Astrocyte (in vitro differentiated cells and primary cell): ENCODE measurements at regions not wholly inside any gene's neighbourhood (a gene's known extent, or its start where the extent isn't known, plus 50 kb on each side); places are given as distances from the start of the nearest gene placed in this dataset.

Source experiments
- DNase-seq: peaks from one replicate; pipeline ENCODE4 v3.0.0-alpha.2; 2010; ENCODE audit warnings: low read depth
- FAIRE-seq: peaks from 2 replicates; lab custom pipeline; 2011; peaks lifted over from hg19 to GRCh38; lab: Jason Lieb, UNC
- H2AFZ ChIP-seq: 2 replicates; pipeline ENCODE4 v1.6.0; 2012; ENCODE audit warnings: low read depth, low read length, inconsistent platforms
- H3K27ac ChIP-seq: 2 replicates; pipeline ENCODE4 v1.5.1; 2011; ENCODE audit warnings: low read depth, low read length, inconsistent platforms
- H3K27me3 ChIP-seq: 2 replicates; pipeline ENCODE4 v1.6.0; 2011; ENCODE audit warnings: low read length, inconsistent platforms; ENCODE audit not compliant: insufficient read depth
- H3K36me3 ChIP-seq: 2 replicates; pipeline ENCODE4 v1.5.1; 2011; ENCODE audit warnings: low read length, inconsistent platforms; ENCODE audit not compliant: insufficient read depth
- H3K4me1 ChIP-seq: 2 replicates; pipeline ENCODE4 v1.5.1; 2011; ENCODE audit warnings: low read length, inconsistent platforms; ENCODE audit not compliant: insufficient read depth
- H3K4me2 ChIP-seq: 2 replicates; pipeline ENCODE4 v1.6.0; 2012; ENCODE audit warnings: low read length, inconsistent platforms
- H3K4me3 ChIP-seq: 2 replicates; pipeline ENCODE4 v1.5.1; 2011; ENCODE audit warnings: low read depth, mild to moderate bottlenecking, low read length, inconsistent platforms; ENCODE audit not compliant: insufficient read depth
- H3K79me2 ChIP-seq: 2 replicates; pipeline ENCODE4 v1.6.0; 2012; ENCODE audit warnings: mild to moderate bottlenecking, low read length, inconsistent platforms; ENCODE audit not compliant: insufficient read depth
- H3K9ac ChIP-seq: 2 replicates; pipeline ENCODE4 v1.6.0; 2012; ENCODE audit warnings: mild to moderate bottlenecking, low read length, inconsistent platforms
- H3K9me3 ChIP-seq: 2 replicates; pipeline ENCODE4 v1.5.1; 2012; ENCODE audit warnings: low read depth, mild to moderate bottlenecking, low read length, inconsistent platforms; ENCODE audit not compliant: insufficient read depth
- H4K20me1 ChIP-seq: 2 replicates; pipeline ENCODE4 v1.6.0; 2012; ENCODE audit warnings: low read length, inconsistent platforms; ENCODE audit not compliant: insufficient read depth
- H3K27ac Mint-ChIP-seq: one replicate; pipeline ENCODE4 v1.8.0; 2021; ENCODE audit warnings: mild to moderate bottlenecking, mixed read lengths; ENCODE audit not compliant: unreplicated experiment
- H3K27me3 Mint-ChIP-seq: one replicate; pipeline ENCODE4 v1.8.0; 2021; ENCODE audit warnings: low read depth, mixed read lengths; ENCODE audit not compliant: unreplicated experiment
- H3K36me3 Mint-ChIP-seq: one replicate; pipeline ENCODE4 v1.8.0; 2021; ENCODE audit warnings: low read depth, mixed read lengths; ENCODE audit not compliant: unreplicated experiment
- H3K4me1 Mint-ChIP-seq: one replicate; pipeline ENCODE4 v1.8.0; 2021; ENCODE audit warnings: low read depth, mixed read lengths; ENCODE audit not compliant: unreplicated experiment
- H3K4me3 Mint-ChIP-seq: one replicate; pipeline ENCODE4 v1.8.0; 2021; ENCODE audit warnings: mild to moderate bottlenecking, moderate library complexity, mixed read lengths; ENCODE audit not compliant: unreplicated experiment
- H3K9me3 Mint-ChIP-seq: one replicate; pipeline ENCODE4 v1.8.0; 2021; ENCODE audit warnings: mild to moderate bottlenecking, mixed read lengths; ENCODE audit not compliant: unreplicated experiment
- EZH2 ChIP-seq: IDR thresholded peaks from 2 replicates; pipeline ENCODE4 v1.6.1; 2012; ENCODE audit warnings: mild to moderate bottlenecking, low read length, inconsistent platforms; ENCODE audit not compliant: insufficient read depth
- TF ChIP-seq, protein P1 (sequence below): IDR thresholded peaks from 2 replicates; pipeline ENCODE4 v1.5.1; 2011; ENCODE audit warnings: low read depth, mild to moderate bottlenecking, inconsistent platforms, low read length, moderate library complexity; ENCODE audit not compliant: insufficient read depth

GRCh38 chr12:96103067-96103644 lies 67.8 kb upstream of the LTA4H start:
- Mint-ChIP-seq H3K4me1 (peaks cover 2% of the 10 kb centered on the region), H3K4me3 (no peak overlapping the region), H3K36me3 (no peaks in the 10 kb centered on the region), H3K27ac (no peak overlapping the region), H3K9me3 (peaks cover 2% of the 10 kb centered on the region), H3K27me3 (peaks cover 3% of the 10 kb centered on the region)
- Histone ChIP-seq H2AFZ (no peak overlapping the region), H3K9me3 (no peaks in the 10 kb centered on the region), H3K27me3 (no peaks in the 10 kb centered on the region), H4K20me1 (no peaks in the 10 kb centered on the region), H3K4me2 (no peak overlapping the region), H3K36me3 (no peaks in the 10 kb centered on the region), H3K9ac (no peak overlapping the region), H3K4me3 (no peak overlapping the region), H3K79me2 (no peaks in the 10 kb centered on the region), H3K4me1 (no peaks in the 10 kb centered on the region), H3K27ac (no peak overlapping the region)
- DNase-seq (no peak), FAIRE-seq (no peak)
- TF ChIP-seq EZH2 = no peak
- TF ChIP-seq, protein P1, sequence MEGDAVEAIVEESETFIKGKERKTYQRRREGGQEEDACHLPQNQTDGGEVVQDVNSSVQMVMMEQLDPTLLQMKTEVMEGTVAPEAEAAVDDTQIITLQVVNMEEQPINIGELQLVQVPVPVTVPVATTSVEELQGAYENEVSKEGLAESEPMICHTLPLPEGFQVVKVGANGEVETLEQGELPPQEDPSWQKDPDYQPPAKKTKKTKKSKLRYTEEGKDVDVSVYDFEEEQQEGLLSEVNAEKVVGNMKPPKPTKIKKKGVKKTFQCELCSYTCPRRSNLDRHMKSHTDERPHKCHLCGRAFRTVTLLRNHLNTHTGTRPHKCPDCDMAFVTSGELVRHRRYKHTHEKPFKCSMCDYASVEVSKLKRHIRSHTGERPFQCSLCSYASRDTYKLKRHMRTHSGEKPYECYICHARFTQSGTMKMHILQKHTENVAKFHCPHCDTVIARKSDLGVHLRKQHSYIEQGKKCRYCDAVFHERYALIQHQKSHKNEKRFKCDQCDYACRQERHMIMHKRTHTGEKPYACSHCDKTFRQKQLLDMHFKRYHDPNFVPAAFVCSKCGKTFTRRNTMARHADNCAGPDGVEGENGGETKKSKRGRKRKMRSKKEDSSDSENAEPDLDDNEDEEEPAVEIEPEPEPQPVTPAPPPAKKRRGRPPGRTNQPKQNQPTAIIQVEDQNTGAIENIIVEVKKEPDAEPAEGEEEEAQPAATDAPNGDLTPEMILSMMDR = no peak

GRCh38 chr12:96104566-96104965 lies 69.2 kb upstream of the LTA4H start:
- no peaks in the 10 kb centered on the region for H3K4me1 ChIP-seq
- no peak for TF ChIP-seq EZH2
- TF ChIP-seq, protein P1 = no peak
- no peak overlapping the region for H2AFZ ChIP-seq
- H3K9ac ChIP-seq = no peak overlapping the region
- no peaks in the 10 kb centered on the region for H4K20me1 ChIP-seq
- H3K27me3 ChIP-seq = no peaks in the 10 kb centered on the region
- H3K27me3 Mint-ChIP-seq = peaks cover 3% of the 10 kb centered on the region
- H3K4me1 Mint-ChIP-seq = peaks cover 5% of the 10 kb centered on the region
- H3K4me3 ChIP-seq = no peak overlapping the region
- H3K36me3 Mint-ChIP-seq = no peaks in the 10 kb centered on the region
- no peak overlapping the region for H3K27ac ChIP-seq
- no peaks in the 10 kb centered on the region for H3K9me3 ChIP-seq
- FAIRE-seq (no peak), DNase-seq (no peak)
- H3K4me2 ChIP-seq = no peak overlapping the region
- no peaks in the 10 kb centered on the region for H3K79me2 ChIP-seq
- no peaks in the 10 kb centered on the region for H3K36me3 ChIP-seq
- no peak overlapping the region for H3K27ac Mint-ChIP-seq
- H3K9me3 Mint-ChIP-seq = peaks cover 2% of the 10 kb centered on the region
- no peak overlapping the region for H3K4me3 Mint-ChIP-seq

GRCh38 chr12:96106137-96106536 lies 70.8 kb upstream of the LTA4H start:
- Histone ChIP-seq H3K27ac (no peak overlapping the region), H3K27me3 (no peaks in the 10 kb centered on the region), H3K4me1 (no peaks in the 10 kb centered on the region), H3K9ac (no peak overlapping the region), H3K4me2 (no peak overlapping the region), H3K4me3 (no peak overlapping the region), H4K20me1 (no peaks in the 10 kb centered on the region), H3K9me3 (no peaks in the 10 kb centered on the region), H2AFZ (no peak overlapping the region), H3K79me2 (no peaks in the 10 kb centered on the region), H3K36me3 (no peaks in the 10 kb centered on the region)
- Mint-ChIP-seq H3K36me3 (no peaks in the 10 kb centered on the region), H3K9me3 (peaks cover 2% of the 10 kb centered on the region), H3K27me3 (peaks cover 3% of the 10 kb centered on the region), H3K4me3 (no peak overlapping the region), H3K27ac (no peak overlapping the region), H3K4me1 (peaks cover 5% of the 10 kb centered on the region)
- no peak for DNase-seq
- FAIRE-seq = no peak
- no peak for TF ChIP-seq EZH2
- TF ChIP-seq, protein P1 = no peak
